Erythroblast (primary cell): ENCODE measurements at regions not wholly inside any gene's neighbourhood (a gene's known extent, or its start where the extent isn't known, plus 50 kb on each side); places are given as distances from the start of the nearest gene placed in this dataset.

ENCODE experiments used
- GATA1 ChIP-seq: IDR thresholded peaks from 2 replicates; pipeline ENCODE4 v1.6.1; 2011; ENCODE audit warnings: low read depth, mild to moderate bottlenecking, control low read depth, low read length, moderate library complexity
- POLR2A ChIP-seq: IDR thresholded peaks from 2 replicates; pipeline ENCODE4 v1.6.1; 2011; ENCODE audit warnings: mild to moderate bottlenecking, low read length

GRCh38 chr5:98637116-98637515, 136.3 kb upstream of the RGMB start:
- no peak for TF ChIP-seq POLR2A
- no peak for TF ChIP-seq GATA1
